MM.1S (cell line): ENCODE measurements at regions not wholly inside any gene's neighbourhood (a gene's known extent, or its start where the extent isn't known, plus 50 kb on each side); places are given as distances from the start of the nearest gene placed in this dataset.

Experiments
- DNase-seq: peaks from one replicate; pipeline ENCODE4 v3.0.0-alpha.2; 2015
- H2AFZ ChIP-seq: fragments of 300-600 bp; sonication (generic); 2 replicates; pipeline ENCODE4 v1.6.0; 2016; ENCODE audit warnings: antibody characterized with exemption, low read length
- H3F3A ChIP-seq: fragments of 300-600 bp; sonication (generic); 2 replicates; pipeline ENCODE4 v1.6.1; 2016; ENCODE audit warnings: mild to moderate bottlenecking, antibody characterized with exemption, low read length, moderate library complexity, mixed read lengths; ENCODE audit not compliant: insufficient read depth
- H3K27ac ChIP-seq: fragments of 300-600 bp; sonication (generic); 2 replicates; pipeline ENCODE4 v1.5.1; 2016; ENCODE audit warnings: mild to moderate bottlenecking, low read length
- H3K27me3 ChIP-seq: fragments of 300-600 bp; sonication (generic); replicated peaks from 2 replicates; pipeline ENCODE4 v1.6.0; 2016; ENCODE audit warnings: low read length; ENCODE audit not compliant: insufficient read depth
- H3K36me3 ChIP-seq: fragments of 300-600 bp; sonication (generic); replicated peaks from 2 replicates; pipeline ENCODE4 v1.6.1; 2016; ENCODE audit warnings: mild to moderate bottlenecking, low read length, mixed read lengths; ENCODE audit not compliant: insufficient read depth
- H3K4me1 ChIP-seq: fragments of 300-600 bp; sonication (generic); 2 replicates; pipeline ENCODE4 v1.6.1; 2016; ENCODE audit warnings: low read length, mixed read lengths
- H3K4me2 ChIP-seq: fragments of 300-600 bp; sonication (generic); 2 replicates; pipeline ENCODE4 v1.6.0; 2016; ENCODE audit warnings: low read depth, low read length
- H3K4me3 ChIP-seq: fragments of 300-600 bp; sonication (generic); 2 replicates; pipeline ENCODE4 v1.5.1; 2016; ENCODE audit warnings: low read length, mixed read lengths
- H3K79me2 ChIP-seq: fragments of 300-600 bp; sonication (generic); 2 replicates; pipeline ENCODE4 v1.6.1; 2016; ENCODE audit warnings: mixed run types, low read length, mixed read lengths
- H3K9ac ChIP-seq: fragments of 300-600 bp; sonication (generic); 2 replicates; pipeline ENCODE4 v1.6.1; 2016; ENCODE audit warnings: low read length, mixed read lengths
- H3K9me2 ChIP-seq: fragments of 300-600 bp; sonication (generic); replicated peaks from 2 replicates; pipeline ENCODE4 v1.6.1; 2016; ENCODE audit warnings: mild to moderate bottlenecking, low read length, mixed read lengths; ENCODE audit not compliant: insufficient read depth
- H3K9me3 ChIP-seq: fragments of 300-600 bp; sonication (generic); replicated peaks from 2 replicates; pipeline ENCODE4 v1.6.1; 2016; ENCODE audit warnings: mild to moderate bottlenecking, low read length, mixed read lengths; ENCODE audit not compliant: insufficient read depth
- H4K20me1 ChIP-seq: fragments of 300-600 bp; sonication (generic); 2 replicates; pipeline ENCODE4 v1.6.1; 2016; ENCODE audit warnings: mild to moderate bottlenecking, low read length, moderate library complexity, mixed read lengths; ENCODE audit not compliant: insufficient read depth
- CTCF ChIP-seq: fragments of 300-600 bp; sonication (generic); IDR thresholded peaks from 2 replicates; pipeline ENCODE4 v1.5.1; 2016; ENCODE audit warnings: antibody characterized with exemption, low read length, mixed read lengths
- EZH2 ChIP-seq: fragments of 300-600 bp; sonication (generic); optimal IDR thresholded peaks from 2 replicates; pipeline ENCODE3; 2017; ENCODE audit warnings: low read depth, mild to moderate bottlenecking, antibody characterized with exemption, low read length, mixed read lengths
- EZH2phosphoT487 ChIP-seq: fragments of 300-600 bp; sonication (generic); IDR thresholded peaks from 2 replicates; pipeline ENCODE4 v1.6.1; 2018; ENCODE audit warnings: antibody characterized with exemption, low read length

DNA sequence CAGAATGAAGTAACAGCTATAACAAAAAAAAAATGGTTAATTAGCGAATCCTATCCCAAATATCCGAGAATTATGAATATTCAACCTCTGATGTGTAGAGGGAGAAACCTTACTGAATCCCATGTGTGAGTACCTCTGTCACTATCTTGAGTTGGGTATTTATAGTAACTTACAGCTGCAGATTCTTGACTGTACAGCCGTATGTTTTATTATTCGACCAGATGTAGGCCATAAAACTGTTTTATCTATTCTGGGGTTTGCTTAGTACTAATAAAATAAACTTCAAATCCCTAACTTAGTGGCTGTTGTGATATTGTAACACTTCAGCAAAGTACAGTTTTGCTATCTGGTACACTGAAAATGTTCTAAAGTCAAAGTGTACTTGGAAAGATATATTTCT lies 120.0 kb downstream of the EFNB2 start:
- Histone ChIP-seq H3K4me3 (no peak overlapping the region), H4K20me1 (no peaks in the 10 kb centered on the region), H3K9me3 (no peaks in the 10 kb centered on the region), H3K9me2 (no peaks in the 10 kb centered on the region), H3K4me1 (no peaks in the 10 kb centered on the region), H3K9ac (no peak overlapping the region), H3K79me2 (no peaks in the 10 kb centered on the region), H3F3A (no peaks in the 10 kb centered on the region), H2AFZ (no peak overlapping the region), H3K4me2 (no peak overlapping the region), H3K36me3 (no peaks in the 10 kb centered on the region), H3K27ac (no peak overlapping the region), H3K27me3 (no peaks in the 10 kb centered on the region)
- no peak for DNase-seq
- TF ChIP-seq CTCF (no peak), EZH2 (no peak), EZH2phosphoT487 (no peak)

GRCh38 chr13:106407338-106407737 lies 128.1 kb downstream of the EFNB2 start:
- Histone ChIP-seq H4K20me1 (no peaks in the 10 kb centered on the region), H2AFZ (no peak overlapping the region), H3K4me1 (no peaks in the 10 kb centered on the region), H3K27ac (no peak overlapping the region), H3K9me2 (no peaks in the 10 kb centered on the region), H3F3A (no peaks in the 10 kb centered on the region), H3K9me3 (no peaks in the 10 kb centered on the region), H3K9ac (no peak overlapping the region), H3K36me3 (no peaks in the 10 kb centered on the region), H3K79me2 (no peaks in the 10 kb centered on the region), H3K4me3 (no peak overlapping the region), H3K4me2 (no peak overlapping the region), H3K27me3 (no peaks in the 10 kb centered on the region)
- TF ChIP-seq EZH2 (no peak), EZH2phosphoT487 (no peak), CTCF (no peak)
- no peak for DNase-seq

DNA sequence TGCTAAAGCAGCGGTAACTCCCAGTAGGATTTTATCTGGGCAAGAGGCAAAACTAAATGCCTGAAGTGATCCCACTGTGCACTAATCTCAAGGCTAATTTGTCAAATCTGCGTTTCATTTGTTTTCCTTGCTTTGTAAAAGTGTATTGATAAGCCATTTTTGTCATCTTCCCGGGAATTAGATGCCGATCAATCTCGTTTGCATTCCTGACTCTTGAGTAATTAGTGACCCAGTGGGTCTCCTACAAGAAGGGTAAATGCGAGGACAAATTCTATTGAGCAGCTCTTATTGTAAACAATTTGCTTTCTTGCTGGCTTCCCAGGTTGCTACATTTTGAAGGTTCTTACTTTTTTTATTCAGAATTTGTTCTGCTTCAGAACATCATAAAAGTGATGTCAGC lies 129.7 kb downstream of the EFNB2 start:
- no peak for DNase-seq
- no peaks in the 10 kb centered on the region for H3K9me3 ChIP-seq
- H3F3A ChIP-seq, result no peaks in the 10 kb centered on the region
- H2AFZ ChIP-seq, result no peak overlapping the region
- H3K4me3 ChIP-seq, result no peak overlapping the region
- no peaks in the 10 kb centered on the region for H3K9me2 ChIP-seq
- H3K4me1 ChIP-seq, result no peaks in the 10 kb centered on the region
- H3K36me3 ChIP-seq, result no peaks in the 10 kb centered on the region
- no peak overlapping the region for H3K4me2 ChIP-seq
- H4K20me1 ChIP-seq, result no peaks in the 10 kb centered on the region
- no peak overlapping the region for H3K27ac ChIP-seq
- H3K9ac ChIP-seq, result no peak overlapping the region
- TF ChIP-seq EZH2 (no peak), CTCF (no peak), EZH2phosphoT487 (no peak)
- H3K27me3 ChIP-seq, result no peaks in the 10 kb centered on the region
- no peaks in the 10 kb centered on the region for H3K79me2 ChIP-seq

- no peaks in the 10 kb centered on the region for H3K36me3 ChIP-seq
- no peak for DNase-seq
- H3K9me3 ChIP-seq, result no peaks in the 10 kb centered on the region
- TF ChIP-seq EZH2, result no peak
- no peak for TF ChIP-seq CTCF
- TF ChIP-seq EZH2phosphoT487, result no peak
- H2AFZ ChIP-seq, result no peak overlapping the region
- no peak overlapping the region for H3K4me3 ChIP-seq
- H3K27ac ChIP-seq, result no peak overlapping the region
- no peaks in the 10 kb centered on the region for H3K4me1 ChIP-seq
- H3K4me2 ChIP-seq, result no peak overlapping the region
- H4K20me1 ChIP-seq, result no peaks in the 10 kb centered on the region
- H3F3A ChIP-seq, result no peaks in the 10 kb centered on the region
- no peaks in the 10 kb centered on the region for H3K9me2 ChIP-seq
- H3K27me3 ChIP-seq, result no peaks in the 10 kb centered on the region
- H3K9ac ChIP-seq, result no peak overlapping the region
- H3K79me2 ChIP-seq, result no peaks in the 10 kb centered on the region
These were observed 132.2 kb downstream of the EFNB2 start for GRCh38 chr13:106403280-106403679.
